ENCODE measurements at regions not wholly inside any gene's neighbourhood (a gene's known extent, or its start where the extent isn't known, plus 50 kb on each side); places are given as distances from the start of the nearest gene placed in this dataset.
"Not testable (repeated sequence)": the region's sequence is repeated elsewhere in the genome, so short reads cannot be mapped to it uniquely, and the experiment has no call there.

DNA sequence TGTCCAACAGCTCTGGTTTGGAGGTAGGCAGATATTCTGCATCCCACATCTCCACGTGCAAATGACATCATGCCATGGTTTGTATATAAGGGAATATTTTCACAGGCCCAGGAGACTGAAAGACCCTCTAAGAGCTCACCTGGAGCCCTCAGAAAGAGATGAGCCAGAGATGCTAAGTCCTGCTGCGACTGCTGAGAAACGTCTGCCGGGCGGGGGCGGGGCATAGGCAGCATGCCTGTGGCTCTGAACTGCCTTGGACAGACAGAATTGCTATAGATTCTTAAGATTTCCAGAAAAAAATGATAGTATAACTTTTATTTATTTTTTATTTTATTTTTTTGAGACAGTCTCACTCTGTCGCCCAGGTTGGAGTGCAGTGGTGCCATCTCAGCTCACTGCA, 64.2 kb upstream of the METTL9 start:
- DNase-seq, result not testable (repeated sequence)

- not testable (repeated sequence) for DNase-seq
Observed at GRCh38 chr16:21536740-21537139, 62.6 kb upstream of the METTL9 start.

GRCh38 chr16:21537598-21537997, 61.8 kb upstream of the METTL9 start:
- DNase-seq, result not testable (repeated sequence)

GRCh38 chr16:21539107-21539618, 60.2 kb upstream of the METTL9 start:
- not testable (repeated sequence) for DNase-seq

DNA sequence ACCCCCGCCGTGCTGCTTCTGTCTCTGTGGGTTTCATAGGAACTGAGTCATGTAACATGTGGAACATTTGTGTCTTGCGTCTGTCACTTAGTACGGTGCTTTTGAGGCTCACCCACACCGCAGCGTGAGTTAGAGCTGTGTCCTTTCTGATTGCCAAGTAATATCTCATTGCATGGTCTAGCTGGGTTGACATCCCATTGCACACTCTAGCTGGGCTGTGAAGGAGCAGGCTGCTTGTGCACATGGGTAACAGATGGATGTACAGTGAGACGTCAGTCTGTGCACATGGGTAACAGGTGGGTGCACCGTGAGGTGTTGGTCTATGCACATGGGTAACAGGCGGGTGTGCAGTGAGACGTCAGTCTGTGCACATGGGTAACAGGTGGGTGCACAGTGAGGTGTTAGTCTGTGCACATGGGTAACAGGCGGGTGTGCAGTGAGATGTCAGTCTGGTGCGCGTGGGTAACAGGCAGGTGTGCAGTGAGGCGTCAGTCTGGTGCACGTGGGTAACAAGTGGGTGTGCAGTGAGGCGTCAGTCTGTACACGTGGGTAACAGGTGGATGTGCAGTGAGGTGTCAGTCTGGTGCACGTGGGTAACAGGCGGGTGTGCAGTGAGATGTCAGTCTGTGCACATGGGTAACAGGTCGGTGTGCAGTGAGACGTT, 58.5 kb upstream of the METTL9 start:
- peak; percentile 39 for DNase-seq

- peak; percentile 15 for DNase-seq
Observed at GRCh38 chr16:21541611-21542051, 57.7 kb upstream of the METTL9 start.

- not testable (repeated sequence) for DNase-seq
Observed at GRCh38 chr16:21542075-21542474, 57.3 kb upstream of the METTL9 start.

GRCh38 chr16:21542491-21543124, 56.8 kb upstream of the METTL9 start:
- not testable (repeated sequence) for DNase-seq

GRCh38 chr16:21543151-21543836, 56.1 kb upstream of the METTL9 start:
- DNase-seq, result not testable (repeated sequence)

DNA sequence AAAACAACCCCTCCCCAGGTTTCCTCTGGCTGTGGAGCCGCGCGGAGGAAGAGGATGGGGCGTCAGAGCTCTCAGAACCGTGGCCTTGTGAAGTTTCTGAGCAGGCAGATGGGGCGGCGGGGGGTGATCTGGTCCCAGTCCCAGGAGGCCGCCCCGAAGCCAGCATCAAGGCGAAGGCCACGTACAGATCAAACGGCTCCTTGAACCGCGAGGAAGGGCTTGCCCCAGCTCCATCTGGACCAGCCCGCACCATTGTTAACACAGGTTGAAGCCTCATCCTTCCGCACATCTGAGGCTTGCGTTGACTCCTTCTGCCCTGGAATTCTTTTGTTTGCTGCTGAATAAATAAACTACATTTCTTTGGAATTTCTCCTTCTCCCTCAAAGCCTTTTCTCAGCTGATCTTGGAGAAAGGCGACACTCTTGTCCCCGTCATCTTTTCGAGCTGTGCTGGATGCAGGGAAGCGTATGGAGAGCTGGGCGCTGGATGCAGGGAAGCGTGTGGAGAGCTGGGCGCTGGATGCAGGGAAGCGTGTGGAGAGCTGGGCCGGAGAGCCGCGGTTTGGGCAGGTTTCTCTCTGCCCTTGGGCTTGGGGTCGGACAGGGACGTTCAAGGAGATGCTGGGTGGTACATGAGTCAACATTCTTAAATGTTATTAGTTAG, 53.6 kb upstream of the METTL9 start:
- not testable (repeated sequence) for DNase-seq

- DNase-seq, result not testable (repeated sequence)
Observed at GRCh38 chr16:21549396-21549795, 50.0 kb upstream of the METTL9 start.

Measured in CD4-positive, alpha-beta T cell treated with Interferon gamma for 1 hour (primary cell).